H9 (cell line): ENCODE measurements at regions not wholly inside any gene's neighbourhood (a gene's known extent, or its start where the extent isn't known, plus 50 kb on each side); places are given as distances from the start of the nearest gene placed in this dataset.

Source experiments
- DNase-seq: peaks from one replicate; pipeline ENCODE4 v3.0.0-alpha.2; 2017
- H2AFZ ChIP-seq: one replicate; pipeline ENCODE4 v1.6.1; 2013; ENCODE audit warnings: mild to moderate bottlenecking, low read length, control low read depth, moderate library complexity
- H2AK5ac ChIP-seq: 2 replicates; pipeline ENCODE4 v1.6.1; 2013; ENCODE audit warnings: low read length, control low read depth, mixed read lengths; ENCODE audit not compliant: insufficient read length
- H2BK120ac ChIP-seq: one replicate; pipeline ENCODE4 v1.6.1; 2013; ENCODE audit warnings: low read depth, mild to moderate bottlenecking, low read length, control low read depth, inconsistent platforms; ENCODE audit not compliant: poor library complexity, severe bottlenecking
- H2BK12ac ChIP-seq: 2 replicates; pipeline ENCODE4 v1.6.1; 2013; ENCODE audit warnings: low read length, control low read depth, mixed read lengths, low read depth; ENCODE audit not compliant: insufficient read length
- H2BK15ac ChIP-seq: 2 replicates; pipeline ENCODE4 v1.6.1; 2013; ENCODE audit warnings: low read depth, low read length, control low read depth
- H2BK20ac ChIP-seq: one replicate; pipeline ENCODE4 v1.6.1; 2013; ENCODE audit warnings: low read depth, mild to moderate bottlenecking, low read length, control low read depth, inconsistent platforms; ENCODE audit not compliant: poor library complexity, severe bottlenecking
- H2BK5ac ChIP-seq: 2 replicates; pipeline ENCODE4 v1.6.1; 2013; ENCODE audit warnings: low read length, control low read depth, mixed read lengths; ENCODE audit not compliant: insufficient read length
- H3K14ac ChIP-seq: 2 replicates; pipeline ENCODE4 v1.6.1; 2013; ENCODE audit warnings: low read length, control low read depth; ENCODE audit not compliant: insufficient read depth
- H3K18ac ChIP-seq: 2 replicates; pipeline ENCODE4 v1.6.1; 2013; ENCODE audit warnings: low read depth, mild to moderate bottlenecking, mixed read lengths, low read length, control low read depth; ENCODE audit not compliant: insufficient read length
- H3K23ac ChIP-seq: 2 replicates; pipeline ENCODE4 v1.6.1; 2013; ENCODE audit warnings: low read length, control low read depth, mixed read lengths, low read depth; ENCODE audit not compliant: insufficient read length
- H3K23me2 ChIP-seq: 2 replicates; pipeline ENCODE4 v1.6.1; 2013; ENCODE audit warnings: low read depth, mild to moderate bottlenecking, mixed read lengths, low read length, control low read depth; ENCODE audit not compliant: insufficient read length, poor library complexity, severe bottlenecking
- H3K27ac ChIP-seq: 2 replicates; pipeline ENCODE4 v1.5.1; 2013; ENCODE audit warnings: low read length, control low read depth, mixed read lengths, low read depth; ENCODE audit not compliant: insufficient read length
- H3K27me3 ChIP-seq: 2 replicates; pipeline ENCODE4 v1.6.1; 2013; ENCODE audit warnings: low read length, control low read depth, inconsistent platforms; ENCODE audit not compliant: insufficient read depth
- H3K4ac ChIP-seq: 2 replicates; pipeline ENCODE4 v1.6.1; 2013; ENCODE audit warnings: low read depth, mild to moderate bottlenecking, control low read depth, inconsistent platforms, low read length, moderate library complexity
- H3K4me1 ChIP-seq: 2 replicates; pipeline ENCODE4 v1.6.1; 2013; ENCODE audit warnings: low read length, control low read depth, inconsistent platforms; ENCODE audit not compliant: insufficient read depth
- H3K4me2 ChIP-seq: 2 replicates; pipeline ENCODE4 v1.6.1; 2013; ENCODE audit warnings: low read length, control low read depth, mixed read lengths; ENCODE audit not compliant: insufficient read length, insufficient read depth
- H3K56ac ChIP-seq: 2 replicates; pipeline ENCODE4 v1.6.1; 2013; ENCODE audit warnings: low read depth, mild to moderate bottlenecking, mixed read lengths, low read length, control low read depth; ENCODE audit not compliant: insufficient read length
- H3K79me1 ChIP-seq: 2 replicates; pipeline ENCODE4 v1.6.1; 2013; ENCODE audit warnings: low read depth, mild to moderate bottlenecking, moderate library complexity, low read length, control low read depth, inconsistent platforms; ENCODE audit not compliant: insufficient read depth, poor library complexity, severe bottlenecking
- H3K79me2 ChIP-seq: 2 replicates; pipeline ENCODE4 v1.6.1; 2013; ENCODE audit warnings: low read length, control low read depth, inconsistent platforms; ENCODE audit not compliant: insufficient read depth
- H3K9ac ChIP-seq: 2 replicates; pipeline ENCODE4 v1.6.1; 2013; ENCODE audit warnings: low read length, control low read depth, mixed read lengths; ENCODE audit not compliant: insufficient read length; ENCODE audit errors: extremely low read depth
- H3K9me3 ChIP-seq: one replicate; pipeline ENCODE4 v1.6.1; 2013; ENCODE audit warnings: low read depth, low read length, inconsistent platforms; ENCODE audit not compliant: control insufficient read depth
- H3T11ph ChIP-seq: one replicate; pipeline ENCODE4 v1.6.1; 2013; ENCODE audit warnings: mild to moderate bottlenecking, low read length, control low read depth, inconsistent platforms
- H4K20me1 ChIP-seq: one replicate; pipeline ENCODE4 v1.6.1; 2013; ENCODE audit not compliant: control insufficient read depth, insufficient read length, insufficient read depth
- H4K5ac ChIP-seq: 2 replicates; pipeline ENCODE4 v1.6.1; 2013; ENCODE audit warnings: low read depth, mild to moderate bottlenecking, mixed read lengths, low read length, control low read depth; ENCODE audit not compliant: insufficient read length
- H4K8ac ChIP-seq: replicated peaks from 2 replicates; pipeline ENCODE4 v1.6.1; 2013; ENCODE audit warnings: low read length, control low read depth, mixed read lengths, low read depth; ENCODE audit not compliant: insufficient read length
- H4K91ac ChIP-seq: 2 replicates; pipeline ENCODE4 v1.6.1; 2013; ENCODE audit warnings: low read depth, mild to moderate bottlenecking, moderate library complexity, mixed read lengths, low read length, control low read depth; ENCODE audit not compliant: insufficient read length
- H3K27ac Mint-ChIP-seq, 3 experiments: 2 replicates in 2 of 3; 3 replicates in 1 of 3; pipeline ENCODE4 v1.8.0; 2020 to 2021; ENCODE audit warnings: mixed read lengths in 3 of 3, mild to moderate bottlenecking in 1 of 3, moderate library complexity in 1 of 3
- H3K27me3 Mint-ChIP-seq: 2 replicates; pipeline ENCODE4 v1.8.0; 2021; ENCODE audit warnings: low read depth, mild to moderate bottlenecking, moderate library complexity, mixed read lengths
- H3K36me3 Mint-ChIP-seq, 3 experiments: 2 replicates in 2 of 3; 3 replicates in 1 of 3; pipeline ENCODE4 v1.8.0; 2020 to 2021; ENCODE audit warnings: low read depth in 3 of 3, mixed read lengths in 3 of 3; ENCODE audit not compliant: insufficient read depth in 1 of 3
- H3K4me1 Mint-ChIP-seq, 2 experiments: 2 replicates each; pipeline ENCODE4 v1.8.0; 2020; ENCODE audit warnings: mixed read lengths in 2 of 2
- H3K4me3 Mint-ChIP-seq, 2 experiments: 2 replicates in 1 of 2; 3 replicates in 1 of 2; pipeline ENCODE4 v1.8.0; 2020 to 2021; ENCODE audit warnings: mild to moderate bottlenecking in 2 of 2, mixed read lengths in 2 of 2, moderate library complexity in 1 of 2
- H3K9me3 Mint-ChIP-seq, 2 experiments: 2 replicates in 1 of 2; 3 replicates in 1 of 2; pipeline ENCODE4 v1.8.0; 2020; ENCODE audit warnings: mild to moderate bottlenecking in 2 of 2, mixed read lengths in 2 of 2, moderate library complexity in 1 of 2
- WGBS: extraction: QIAGEN DNeasy Blood & Tissue Kit; methylation state at CpG from one replicate; pipeline ENCODE4 v1.1.7; 2013; ENCODE audit warnings: missing lambda C conversion rate, low lambda C conversion rate, mixed read lengths; ENCODE audit not compliant: insufficient read length; ENCODE audit errors: extremely low coverage; 5-methylcytosine and 5-hydroxymethylcytosine counted together
- TF ChIP-seq, protein P1 (sequence below): fragments of 200-600 bp; sonication (generic); conservative IDR thresholded peaks from 3 replicates; pipeline ENCODE4 v1.8.0; 2021; ENCODE audit warnings: antibody characterized with exemption, mild to moderate bottlenecking

DNA sequence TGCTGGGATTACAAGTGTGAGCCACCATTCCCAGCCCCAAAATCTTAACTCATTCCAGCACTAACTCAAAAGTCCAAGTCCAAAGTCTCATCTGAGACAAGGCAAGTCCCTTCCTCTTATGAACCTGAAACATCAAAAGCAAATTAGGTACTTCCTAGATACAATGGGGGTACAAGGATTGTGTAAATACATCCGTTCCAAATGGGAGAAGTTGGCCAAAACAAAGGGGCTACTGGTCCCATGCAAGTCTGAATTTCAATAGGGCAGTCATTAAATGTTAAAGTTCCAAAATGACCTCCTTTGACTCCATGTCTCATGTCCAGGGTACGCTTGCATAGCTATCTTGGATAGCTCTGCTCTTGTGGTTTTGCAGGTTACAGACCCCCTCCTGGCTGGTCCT, 94.7 kb upstream of the PPM1H start:
- no peak overlapping the region for H2BK15ac ChIP-seq
- no CpG with 5 or more reads among the region's 2 CpGs for WGBS

More for the DNA sequence above, 94.7 kb upstream of the PPM1H start:
- H3K9me3 ChIP-seq = no peaks in the 10 kb centered on the region
- no peak overlapping the region for H3K18ac ChIP-seq
- H3K27me3 ChIP-seq = no peaks in the 10 kb centered on the region
- no peaks in the 10 kb centered on the region for H3K27me3 Mint-ChIP-seq
- H2AFZ ChIP-seq = no peak overlapping the region
- H3K79me2 ChIP-seq = no peaks in the 10 kb centered on the region
- no peak overlapping the region for H3K4me3 Mint-ChIP-seq
- H2BK12ac ChIP-seq = no peak overlapping the region
- TF ChIP-seq, protein P1, sequence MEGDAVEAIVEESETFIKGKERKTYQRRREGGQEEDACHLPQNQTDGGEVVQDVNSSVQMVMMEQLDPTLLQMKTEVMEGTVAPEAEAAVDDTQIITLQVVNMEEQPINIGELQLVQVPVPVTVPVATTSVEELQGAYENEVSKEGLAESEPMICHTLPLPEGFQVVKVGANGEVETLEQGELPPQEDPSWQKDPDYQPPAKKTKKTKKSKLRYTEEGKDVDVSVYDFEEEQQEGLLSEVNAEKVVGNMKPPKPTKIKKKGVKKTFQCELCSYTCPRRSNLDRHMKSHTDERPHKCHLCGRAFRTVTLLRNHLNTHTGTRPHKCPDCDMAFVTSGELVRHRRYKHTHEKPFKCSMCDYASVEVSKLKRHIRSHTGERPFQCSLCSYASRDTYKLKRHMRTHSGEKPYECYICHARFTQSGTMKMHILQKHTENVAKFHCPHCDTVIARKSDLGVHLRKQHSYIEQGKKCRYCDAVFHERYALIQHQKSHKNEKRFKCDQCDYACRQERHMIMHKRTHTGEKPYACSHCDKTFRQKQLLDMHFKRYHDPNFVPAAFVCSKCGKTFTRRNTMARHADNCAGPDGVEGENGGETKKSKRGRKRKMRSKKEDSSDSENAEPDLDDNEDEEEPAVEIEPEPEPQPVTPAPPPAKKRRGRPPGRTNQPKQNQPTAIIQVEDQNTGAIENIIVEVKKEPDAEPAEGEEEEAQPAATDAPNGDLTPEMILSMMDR = no peak
- no peak overlapping the region for H4K8ac ChIP-seq
- no peak overlapping the region for H3K9ac ChIP-seq
- H4K20me1 ChIP-seq = no peaks in the 10 kb centered on the region
- H2BK20ac ChIP-seq = no peak overlapping the region
- H4K5ac ChIP-seq = no peak overlapping the region
- H3K56ac ChIP-seq = no peak overlapping the region
- H3K4me2 ChIP-seq = no peak overlapping the region
- H3K79me1 ChIP-seq = no peaks in the 10 kb centered on the region
- no peak overlapping the region for H3T11ph ChIP-seq
- peaks cover 5% of the 10 kb centered on the region; the same call in 1 of the 2 replicates for H3K4me1 ChIP-seq
- no peak for DNase-seq
- peaks cover 25 to 34% of the 10 kb centered on the region in 2 experiments for H3K4me1 Mint-ChIP-seq
- no peak overlapping the region for H2AK5ac ChIP-seq
- H4K91ac ChIP-seq = no peak overlapping the region
- no peaks in the 10 kb centered on the region; a peak in 1 of 7 replicates for H3K36me3 Mint-ChIP-seq
- H3K27ac ChIP-seq = no peak overlapping the region
- H2BK5ac ChIP-seq = no peak overlapping the region
- no peak overlapping the region for H3K27ac Mint-ChIP-seq
- H3K9me3 Mint-ChIP-seq = peaks cover 4% of the 10 kb centered on the region in 2 experiments; a peak in 2 of 5 replicates
- no peak overlapping the region for H3K4ac ChIP-seq
- H3K23ac ChIP-seq = no peak overlapping the region
- H3K23me2 ChIP-seq = no peaks in the 10 kb centered on the region
- no peak overlapping the region for H2BK120ac ChIP-seq
- no peak overlapping the region for H3K14ac ChIP-seq
